Kidney capillary endothelial cell (primary cell): ENCODE measurements at regions not wholly inside any gene's neighbourhood (a gene's known extent, or its start where the extent isn't known, plus 50 kb on each side); places are given as distances from the start of the nearest gene placed in this dataset.

ENCODE experiments used
- DNase-seq: peaks from one replicate; pipeline ENCODE4 v3.0.0-alpha.2; 2018; ENCODE audit warnings: low spot score

DNA sequence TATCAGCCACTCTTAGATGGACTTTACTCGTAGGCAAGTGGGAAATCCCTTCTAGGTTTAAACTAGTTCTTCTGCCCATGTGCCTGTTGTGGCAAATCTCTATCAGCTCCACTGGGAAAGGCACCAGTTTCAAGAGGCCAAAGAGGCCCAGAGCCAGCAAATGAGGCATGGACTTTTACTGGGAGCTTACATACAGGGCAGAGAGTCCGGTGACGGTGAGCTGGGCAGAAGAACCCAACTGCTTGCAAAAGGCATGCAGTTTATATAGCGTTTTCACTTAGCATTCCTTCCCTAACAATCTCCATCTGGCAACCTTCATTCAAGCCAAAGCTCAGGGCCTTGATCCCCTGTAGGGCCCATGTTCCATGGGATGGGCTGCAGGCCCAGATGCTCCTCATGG is 93.0 kb upstream of the C3orf80 start:
- DNase-seq: no peak

DNA sequence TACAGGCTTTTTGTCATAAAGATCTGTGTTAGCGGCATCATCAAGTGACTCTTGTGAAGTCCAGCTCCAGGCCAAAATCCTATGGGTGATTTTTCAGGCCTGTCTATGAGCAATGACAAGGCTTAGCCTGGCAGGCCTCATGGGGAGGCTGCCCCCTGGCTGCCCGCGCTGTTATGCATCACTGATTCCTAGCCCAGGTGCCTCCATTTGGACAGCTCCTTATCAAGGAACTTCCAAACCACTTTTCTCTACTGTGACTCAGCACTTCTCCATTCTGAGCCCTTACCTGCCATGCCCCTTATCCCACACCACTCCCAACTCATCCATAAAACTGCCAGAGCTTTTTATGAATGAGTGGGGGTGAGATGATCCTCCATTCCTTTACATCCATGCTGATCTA is 91.5 kb upstream of the C3orf80 start:
- DNase-seq: no peak

DNA sequence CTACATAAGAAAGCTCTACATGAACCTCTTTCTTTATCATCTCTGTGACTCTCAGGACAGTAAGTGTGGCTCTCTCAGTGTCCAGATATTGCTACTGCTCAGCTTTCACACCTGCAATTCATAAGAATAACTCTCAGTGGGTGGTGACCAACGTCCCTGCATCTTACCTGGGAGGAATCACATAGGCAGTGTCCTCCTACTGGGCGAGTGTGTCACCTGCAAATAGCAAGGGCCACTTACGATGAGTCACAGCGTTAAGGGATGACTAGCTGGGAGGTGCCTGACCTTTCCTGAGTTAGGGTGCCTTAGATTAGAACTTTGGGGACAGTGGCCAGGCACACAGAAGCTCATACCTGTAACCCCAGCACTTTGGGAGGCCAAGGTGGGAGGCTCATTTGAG is 90.8 kb upstream of the C3orf80 start:
- DNase-seq: no peak

GRCh38 chr3:160134964-160135363 is 90.3 kb upstream of the C3orf80 start:
- DNase-seq: no peak

- DNase-seq: no peak
These were observed 89.4 kb upstream of the C3orf80 start for GRCh38 chr3:160135851-160136250.

DNA sequence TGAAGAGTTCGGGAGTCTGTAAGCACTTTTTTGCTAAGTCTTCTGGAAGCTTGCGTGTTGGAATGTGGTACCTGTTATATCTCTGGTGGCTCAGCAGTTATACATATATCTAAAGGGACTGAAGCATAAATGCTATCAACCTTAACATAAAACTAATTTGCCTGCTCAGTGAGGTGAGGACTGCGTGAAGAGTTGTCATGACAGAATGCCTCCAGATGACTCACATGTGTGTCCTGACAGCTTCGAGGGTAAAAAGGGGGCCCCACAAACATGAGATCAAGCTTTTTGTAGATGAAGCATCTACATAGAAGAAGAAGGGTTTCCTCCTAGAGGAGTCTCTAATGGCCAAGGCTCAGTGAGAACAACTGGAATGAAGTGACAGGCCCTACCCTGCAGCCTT is 88.8 kb upstream of the C3orf80 start:
- DNase-seq: no peak

DNA sequence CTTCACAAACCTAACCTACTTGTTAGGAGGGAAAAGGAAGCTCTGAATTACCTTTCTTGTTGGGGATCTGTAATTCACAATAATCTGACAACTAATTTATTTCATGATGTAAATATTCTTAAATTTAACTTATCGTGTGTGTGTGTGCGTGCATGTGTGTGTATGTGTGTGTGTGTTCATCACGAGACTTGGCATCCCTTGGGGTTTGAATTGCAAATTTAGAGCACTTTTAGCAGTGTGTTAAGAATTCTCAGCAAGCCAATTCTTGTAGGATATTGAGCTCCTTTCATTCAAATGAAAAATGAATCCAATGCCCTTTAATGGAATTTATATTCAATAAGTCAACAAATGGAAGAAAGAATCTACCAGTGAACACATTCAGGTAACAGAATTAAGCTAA is 85.9 kb upstream of the C3orf80 start:
- DNase-seq: no peak

DNA sequence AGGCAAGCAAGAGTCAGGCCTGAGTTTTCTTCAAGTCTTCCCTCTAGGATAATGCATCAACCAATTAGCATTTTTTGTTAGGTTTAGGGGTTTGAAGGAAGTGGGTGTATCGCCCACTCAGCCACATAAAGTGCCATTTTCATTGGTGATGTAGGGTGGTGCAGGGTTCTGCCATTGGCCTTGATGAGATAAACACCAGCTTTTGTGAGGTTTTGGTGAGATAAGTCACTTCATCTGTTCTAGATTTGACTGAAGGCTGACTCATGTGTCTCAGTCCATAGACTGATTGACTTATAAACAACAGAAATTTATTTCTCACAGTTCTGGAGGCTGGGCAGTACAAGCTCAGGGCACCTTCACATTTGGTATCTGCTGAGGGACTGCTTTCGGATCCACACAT is 84.5 kb upstream of the C3orf80 start:
- DNase-seq: no peak

GRCh38 chr3:160141485-160142185 is 83.6 kb upstream of the C3orf80 start:
- DNase-seq: no peak

DNA sequence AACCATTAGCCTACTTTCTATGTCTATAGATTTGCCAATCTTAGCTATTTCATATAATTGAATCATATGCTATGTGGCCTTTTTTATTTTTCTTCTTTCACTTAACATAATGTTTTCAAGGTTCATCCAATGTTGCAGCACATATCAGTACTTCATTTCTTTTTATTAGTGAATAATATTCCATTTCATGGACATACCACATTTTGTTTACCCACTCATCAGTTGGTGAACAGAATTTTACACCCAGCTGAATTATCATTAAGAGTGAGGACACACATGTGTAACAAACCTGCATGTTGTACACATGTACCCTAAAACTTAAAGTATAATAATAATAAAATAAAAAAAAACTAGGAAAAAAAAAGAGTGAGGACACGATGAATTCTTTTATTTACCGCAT is 81.7 kb upstream of the C3orf80 start:
- DNase-seq: no peak

- no peak for DNase-seq
These were observed 75.2 kb upstream of the C3orf80 start for GRCh38 chr3:160150066-160150465.

- DNase-seq: peak; percentile 31
These were observed 74.7 kb upstream of the C3orf80 start for GRCh38 chr3:160150525-160150924.

- DNase-seq: no peak
These were observed 72.6 kb upstream of the C3orf80 start for GRCh38 chr3:160152638-160153037.

DNA sequence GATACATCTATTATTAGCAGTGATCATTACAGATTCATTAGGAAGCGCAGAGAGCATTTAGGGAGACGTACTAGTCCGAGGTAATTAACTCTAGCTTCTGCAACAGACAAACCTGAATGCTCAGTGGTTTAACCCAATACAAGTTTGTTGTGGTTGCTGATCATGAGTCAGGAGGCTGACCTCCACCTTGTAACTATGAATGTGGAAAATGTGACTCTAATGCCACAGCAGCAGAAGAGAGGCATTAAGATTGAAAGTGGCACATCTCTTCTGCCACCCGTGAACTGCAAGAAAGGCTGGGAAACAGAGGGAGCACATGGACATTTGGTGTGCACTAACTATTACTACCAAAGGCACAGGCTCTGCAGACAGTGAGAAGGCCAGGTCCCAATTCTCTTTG is 71.2 kb upstream of the C3orf80 start:
- no peak for DNase-seq

- no peak for DNase-seq
These were observed 70.6 kb upstream of the C3orf80 start for GRCh38 chr3:160154596-160154995.

DNA sequence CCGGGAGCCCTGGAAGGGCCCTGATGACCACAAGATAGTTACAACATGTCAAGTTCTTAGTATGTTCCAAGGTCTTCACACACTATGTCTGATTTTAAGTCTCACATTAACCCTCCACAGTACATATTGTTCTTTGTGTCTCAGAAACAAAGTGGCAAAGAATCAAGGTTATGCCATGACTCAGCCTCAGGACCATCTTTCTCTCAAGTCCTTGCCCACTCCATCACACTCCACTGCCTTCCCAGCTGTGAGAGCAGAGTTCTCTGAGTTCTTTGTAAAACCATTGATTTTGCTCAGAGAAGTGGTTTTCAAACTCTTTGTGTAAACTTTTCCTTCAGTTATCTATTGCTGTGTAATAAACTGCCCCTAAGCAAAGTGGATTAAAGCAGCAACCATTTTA is 67.9 kb upstream of the C3orf80 start:
- DNase-seq: no peak

GRCh38 chr3:160159341-160159740 is 65.9 kb upstream of the C3orf80 start:
- no peak for DNase-seq

- DNase-seq: no peak
These were observed 65.4 kb upstream of the C3orf80 start for GRCh38 chr3:160159806-160160205.

- DNase-seq: no peak
These were observed 63.3 kb upstream of the C3orf80 start for GRCh38 chr3:160161921-160162320.

- DNase-seq: no peak
These were observed 62.8 kb upstream of the C3orf80 start for GRCh38 chr3:160162440-160162839.

DNA sequence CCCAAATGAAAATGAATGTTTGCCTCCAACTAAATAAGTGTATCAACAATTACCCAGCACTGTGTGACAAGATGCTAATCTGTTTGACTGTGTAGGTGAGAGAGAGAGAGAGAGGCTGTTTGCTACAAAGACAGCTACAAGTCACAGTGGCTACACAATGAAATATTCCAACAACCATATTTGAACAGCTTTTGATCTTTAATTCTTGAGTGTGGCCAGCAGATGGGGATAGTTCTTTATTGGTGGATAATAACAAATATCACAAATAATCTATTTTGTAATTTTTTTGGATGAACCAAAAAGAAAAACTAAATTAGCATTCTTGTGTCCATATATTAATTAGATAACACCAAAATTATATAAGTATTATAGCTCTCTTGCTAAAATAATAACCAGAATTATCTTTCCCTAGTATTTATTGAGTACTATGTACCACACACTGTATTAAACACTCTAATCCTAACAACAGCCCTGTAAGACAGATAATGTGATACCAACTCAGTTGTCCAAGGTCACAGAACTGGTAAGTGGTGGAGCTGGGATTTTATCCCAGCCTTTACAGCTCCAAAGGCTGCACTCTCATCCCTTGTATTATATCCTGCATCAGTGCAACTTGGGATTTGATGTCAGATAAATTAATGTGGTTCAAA is 61.9 kb upstream of the C3orf80 start:
- peak; percentile 27 for DNase-seq

DNA sequence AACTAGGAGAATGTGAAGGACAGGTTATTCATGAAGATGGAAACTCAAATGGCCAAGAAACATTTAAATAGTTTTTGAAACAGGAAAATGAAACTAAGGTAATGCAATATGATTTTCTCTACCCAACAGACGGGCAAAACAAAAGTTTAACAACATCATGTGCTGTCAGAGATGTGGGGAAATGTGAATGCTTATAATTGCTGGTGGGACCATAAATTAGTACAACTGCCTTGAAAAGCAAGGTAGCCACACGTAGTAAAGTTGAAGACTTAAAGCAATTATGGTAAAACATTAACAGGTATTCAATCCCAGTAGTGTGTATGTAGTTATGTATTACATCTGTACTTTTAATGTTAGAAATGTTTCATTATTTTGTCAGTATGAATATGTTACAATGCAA is 57.0 kb upstream of the C3orf80 start:
- DNase-seq: no peak

DNA sequence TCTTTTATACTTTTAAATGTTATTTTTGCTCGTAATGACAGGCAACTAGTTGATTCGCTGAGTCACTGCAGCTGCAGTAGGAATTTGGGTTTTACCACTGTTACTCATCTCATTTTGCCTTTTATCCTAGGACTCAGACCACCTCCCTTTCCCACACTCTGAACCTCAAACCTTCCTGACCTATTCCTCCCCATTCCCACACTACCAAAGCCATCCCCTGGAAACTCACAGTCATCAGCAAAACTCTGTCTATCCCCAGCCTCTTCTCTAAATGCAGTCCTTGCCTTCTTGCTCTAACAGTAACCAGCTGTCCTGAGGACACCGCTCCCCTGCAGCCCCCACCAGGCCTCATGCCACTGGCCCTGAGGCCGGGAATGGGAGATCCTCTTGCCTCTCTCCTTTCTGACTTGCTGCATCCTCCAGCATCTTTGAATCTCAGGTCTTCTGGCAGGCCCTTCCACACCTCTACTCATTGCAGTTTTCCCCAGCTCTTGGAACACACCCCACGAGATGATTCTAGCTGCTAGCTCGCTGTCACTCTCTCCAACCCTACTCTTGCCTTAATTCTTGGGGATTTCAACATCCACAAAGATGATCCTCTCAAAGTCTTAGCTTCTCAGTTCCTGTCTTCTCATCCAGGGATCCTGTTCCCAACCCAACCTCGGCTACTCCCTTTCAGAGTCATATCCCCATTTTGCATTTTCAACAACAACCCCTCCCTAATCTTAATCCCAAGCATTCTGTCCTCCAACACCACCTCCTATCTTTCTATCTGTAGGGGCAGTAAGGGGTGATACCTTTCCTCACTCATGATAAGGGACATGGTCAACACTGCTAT is 55.9 kb upstream of the C3orf80 start:
- no peak for DNase-seq
